ENCODE measurements at regions not wholly inside any gene's neighbourhood (a gene's known extent, or its start where the extent isn't known, plus 50 kb on each side); places are given as distances from the start of the nearest gene placed in this dataset.

DNA sequence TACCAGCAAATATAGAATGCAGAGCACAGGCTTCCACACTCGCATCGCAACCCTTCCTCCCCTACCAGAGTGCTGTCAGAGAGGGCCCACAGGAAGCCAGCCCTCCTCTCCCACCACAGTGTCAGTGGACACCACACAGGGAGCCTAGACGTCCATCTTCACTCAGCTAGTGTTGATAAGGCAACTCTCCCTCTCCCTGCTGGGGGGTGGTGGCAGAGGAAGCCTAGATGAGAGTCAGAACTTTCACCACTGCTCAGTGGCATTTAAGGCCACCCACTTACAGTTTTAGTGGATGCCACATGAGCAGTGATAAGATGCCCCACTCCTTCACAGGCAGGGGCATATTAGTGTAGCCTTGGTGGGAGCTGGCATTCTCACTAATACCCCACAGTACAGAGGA is 109.8 kb upstream of the UBE3A start:
- intact Hi-C loops (cut with DNase I), result no loop called here
- no peak for DNase-seq (ENCODE audit: extremely low spot score in 2 of 2)
- H3K9me3 ChIP-seq, result no peaks in the 10 kb centered on the region

DNA sequence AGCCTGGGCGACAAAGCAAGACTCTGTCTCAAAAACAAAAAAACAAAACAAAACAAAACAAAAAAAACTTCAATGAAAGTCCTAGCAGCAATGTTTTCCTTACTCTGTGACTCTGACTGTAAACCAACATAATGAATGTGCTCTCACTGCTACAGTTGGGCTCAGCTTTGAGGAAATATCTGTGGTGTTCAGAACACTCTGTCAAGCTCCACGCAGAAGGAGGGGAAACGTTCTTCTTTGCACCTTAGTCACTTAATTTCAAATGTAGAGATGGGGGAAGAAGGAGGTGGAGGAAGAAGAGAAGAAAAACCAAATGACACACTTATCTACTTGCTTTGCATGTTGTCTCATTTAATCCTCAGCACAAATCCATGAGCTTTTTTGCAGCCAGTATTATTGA is 107.1 kb upstream of the UBE3A start:
- TF ChIP-seq POLR2AphosphoS5 (IDR thresholded peaks at IDR 0.05; ENCODE audit: insufficient read depth in 1 of 2, low read depth in 1 of 2), result no peak
- no peak for TF ChIP-seq POLR2A (IDR thresholded peaks at IDR 0.05)
- no peak for TF ChIP-seq CTCF (IDR thresholded peaks at IDR 0.05)
- no peaks in the 10 kb centered on the region for H3K4me1 ChIP-seq
- no peaks in the 10 kb centered on the region for H3K9me3 ChIP-seq
- no peak overlapping the region for H3K27ac ChIP-seq
- no peak for DNase-seq (ENCODE audit: extremely low spot score in 2 of 2)
- H3K36me3 ChIP-seq, result no peaks in the 10 kb centered on the region
- no peaks in the 10 kb centered on the region for H3K27me3 ChIP-seq
- H3K4me3 ChIP-seq, result no peak overlapping the region
- intact Hi-C loops (cut with DNase I), result no loop called here

More for the DNA sequence above, 109.8 kb upstream of the UBE3A start:
- Histone ChIP-seq H3K27me3 (no peaks in the 10 kb centered on the region), H3K36me3 (no peaks in the 10 kb centered on the region), H3K27ac (no peak overlapping the region), H3K4me3 (no peak overlapping the region), H3K4me1 (no peaks in the 10 kb centered on the region)
- no peak for TF ChIP-seq POLR2AphosphoS5 (IDR thresholded peaks at IDR 0.05; ENCODE audit: insufficient read depth in 1 of 2, low read depth in 1 of 2)
- no peak for TF ChIP-seq POLR2A (IDR thresholded peaks at IDR 0.05)

DNA sequence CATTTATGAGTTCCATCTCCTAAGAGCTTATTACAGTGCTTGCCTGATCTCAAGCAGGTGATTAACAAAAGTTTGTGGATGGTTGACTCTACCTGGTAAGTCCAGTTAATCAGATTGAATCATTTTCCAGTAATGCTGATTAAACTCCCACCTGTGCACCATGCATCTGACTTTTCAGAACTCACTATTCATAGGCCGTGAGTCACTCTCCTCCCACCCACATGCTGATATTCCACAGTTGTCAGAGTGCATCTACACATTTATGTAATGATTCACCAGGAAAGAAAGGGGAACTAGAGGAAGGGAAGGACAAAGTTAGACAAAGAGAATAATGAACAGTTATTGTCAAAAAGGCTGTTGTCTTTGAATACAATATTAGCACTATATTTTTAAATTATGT is 106.2 kb upstream of the UBE3A start:
- Histone ChIP-seq H3K4me3 (no peak overlapping the region), H3K4me1 (no peaks in the 10 kb centered on the region), H3K27ac (no peak overlapping the region), H3K27me3 (no peaks in the 10 kb centered on the region), H3K36me3 (no peaks in the 10 kb centered on the region), H3K9me3 (no peaks in the 10 kb centered on the region)
- DNase-seq (ENCODE audit: extremely low spot score in 2 of 2), result no peak
- intact Hi-C loops (cut with DNase I), result no loop called here
- TF ChIP-seq CTCF (IDR thresholded peaks at IDR 0.05) (no peak), POLR2A (IDR thresholded peaks at IDR 0.05) (no peak), POLR2AphosphoS5 (IDR thresholded peaks at IDR 0.05; ENCODE audit: insufficient read depth in 1 of 2, low read depth in 1 of 2) (no peak)

- Histone ChIP-seq H3K36me3 (no peaks in the 10 kb centered on the region), H3K27ac (no peak overlapping the region), H3K4me3 (no peak overlapping the region), H3K27me3 (no peaks in the 10 kb centered on the region), H3K4me1 (no peaks in the 10 kb centered on the region), H3K9me3 (no peaks in the 10 kb centered on the region)
- TF ChIP-seq POLR2A (IDR thresholded peaks at IDR 0.05) (no peak), CTCF (IDR thresholded peaks at IDR 0.05) (no peak), POLR2AphosphoS5 (IDR thresholded peaks at IDR 0.05; ENCODE audit: insufficient read depth in 1 of 2, low read depth in 1 of 2) (no peak)
- intact Hi-C loops (cut with DNase I), result no loop called here
- DNase-seq (ENCODE audit: extremely low spot score in 2 of 2), result no peak
Observed at GRCh38 chr15:25544076-25544475, 105.3 kb upstream of the UBE3A start.

GRCh38 chr15:25543196-25543595 is 104.4 kb upstream of the UBE3A start:
- Histone ChIP-seq H3K27me3 (no peaks in the 10 kb centered on the region), H3K4me1 (no peaks in the 10 kb centered on the region), H3K9me3 (no peaks in the 10 kb centered on the region), H3K36me3 (no peaks in the 10 kb centered on the region), H3K4me3 (no peak overlapping the region), H3K27ac (no peak overlapping the region)
- no peak for DNase-seq (ENCODE audit: extremely low spot score in 2 of 2)
- intact Hi-C loops (cut with DNase I), result no loop called here
- TF ChIP-seq POLR2AphosphoS5 (IDR thresholded peaks at IDR 0.05; ENCODE audit: insufficient read depth in 1 of 2, low read depth in 1 of 2) (no peak), CTCF (IDR thresholded peaks at IDR 0.05) (no peak), POLR2A (IDR thresholded peaks at IDR 0.05) (no peak)

GRCh38 chr15:25541228-25541627 is 102.4 kb upstream of the UBE3A start:
- TF ChIP-seq POLR2AphosphoS5 (IDR thresholded peaks at IDR 0.05; ENCODE audit: insufficient read depth in 1 of 2, low read depth in 1 of 2) (no peak), POLR2A (IDR thresholded peaks at IDR 0.05) (no peak)
- Histone ChIP-seq H3K27me3 (no peaks in the 10 kb centered on the region), H3K36me3 (no peaks in the 10 kb centered on the region), H3K4me1 (no peaks in the 10 kb centered on the region), H3K27ac (no peak overlapping the region), H3K9me3 (no peaks in the 10 kb centered on the region), H3K4me3 (no peak overlapping the region)
- intact Hi-C loops (cut with DNase I), result no loop called here
- no peak for DNase-seq (ENCODE audit: extremely low spot score in 2 of 2)
